ENCODE measurements at regions not wholly inside any gene's neighbourhood (a gene's known extent, or its start where the extent isn't known, plus 50 kb on each side); places are given as distances from the start of the nearest gene placed in this dataset.

DNA sequence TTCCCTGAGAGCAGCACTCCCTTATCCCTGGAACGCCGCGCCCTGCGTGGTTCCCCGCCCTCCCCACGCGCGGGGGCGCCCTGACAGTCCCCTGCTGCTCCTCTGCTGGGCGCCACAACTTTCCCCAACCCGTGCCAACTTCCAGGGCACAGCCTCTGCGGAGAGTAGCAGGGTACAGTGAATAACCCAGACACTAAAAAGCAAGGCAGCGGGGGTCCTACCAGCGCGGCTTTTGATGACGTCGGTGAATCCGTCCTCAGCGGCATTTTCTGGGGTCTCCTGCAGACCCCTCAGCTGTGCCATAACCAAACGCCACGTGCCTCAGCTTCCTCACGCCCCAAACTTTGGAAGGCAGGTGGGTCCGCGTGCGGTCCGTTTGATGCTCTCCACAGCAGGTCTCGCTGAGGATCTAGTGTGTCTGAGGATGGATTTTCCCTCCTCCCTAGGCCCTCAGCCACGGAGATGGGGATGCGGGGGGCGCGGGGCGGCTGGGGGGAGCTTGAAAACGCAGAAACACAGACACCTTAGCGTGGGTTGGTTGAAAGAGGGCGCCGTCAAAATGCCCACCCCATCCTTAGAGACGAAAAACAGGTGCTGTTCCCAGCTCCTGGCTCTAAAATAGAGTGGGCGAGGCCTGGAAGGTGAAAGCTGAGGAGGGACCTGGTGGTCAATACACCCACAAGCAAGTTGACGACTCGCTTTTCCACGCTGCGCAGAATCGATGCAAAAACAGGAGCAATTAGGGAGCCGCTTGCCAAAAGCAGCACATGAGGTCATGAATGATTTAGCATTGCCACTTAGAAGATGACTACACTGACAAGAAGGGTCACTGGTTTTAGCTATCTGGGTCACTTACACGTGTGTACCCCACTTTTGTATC is 405.6 kb downstream of the FAM47A start:
- no peak for FAIRE-seq
- SMC1A ChIA-PET (ENCODE audit: uncharacterized antibody, unreplicated experiment), result no interaction called here
- POLR2A ChIA-PET, result no interaction called here
- Histone ChIP-seq H3K9ac (ENCODE audit: control insufficient read depth, insufficient read depth, low read length) (no peak overlapping the region), H3K27me3 (replicated peaks in 1 of 2; ENCODE audit: control insufficient read depth in 2 of 2, insufficient read depth in 2 of 2, low read length in 1 of 2) (no peaks in the 10 kb centered on the region), H3K36me3 (ENCODE audit: control insufficient read depth in 2 of 2, insufficient read depth in 2 of 2, low read length in 1 of 2) (no peaks in the 10 kb centered on the region), H4K20me1 (ENCODE audit: control insufficient read depth, insufficient read depth) (no peaks in the 10 kb centered on the region), H3K4me3 (no peak overlapping the region), H3K4me2 (ENCODE audit: control insufficient read depth, insufficient read depth) (no peak overlapping the region), H2AFZ (ENCODE audit: control insufficient read depth, low read depth, low read length) (no peak overlapping the region), H3K4me1 (ENCODE audit: control insufficient read depth, insufficient read depth, low read length) (no peaks in the 10 kb centered on the region), H3K79me2 (ENCODE audit: control insufficient read depth, insufficient read depth, low read length) (no peaks in the 10 kb centered on the region), H3K27ac (ENCODE audit: control insufficient read depth, insufficient read depth) (no peak overlapping the region), H3K9me3 (replicated peaks; ENCODE audit: control insufficient read depth, insufficient read depth, low read length) (no peaks in the 10 kb centered on the region)
- TF ChIP-seq RAD21 (IDR thresholded peaks at IDR 0.05; ENCODE audit: insufficient read depth, low read depth, low read length) (no peak), PML (IDR thresholded peaks at IDR 0.05; ENCODE audit: low read length) (no peak), ZNF217 (IDR thresholded peaks at IDR 0.05) (no peak), NFIC (IDR thresholded peaks at IDR 0.05; ENCODE audit: low read depth, low read length) (no peak), EGR1 (IDR thresholded peaks at IDR 0.05; ENCODE audit: borderline replicate concordance in 1 of 2, low read depth in 2 of 2, low read length in 2 of 2) (no peak), WRNIP1 (IDR thresholded peaks at IDR 0.05; ENCODE audit: borderline replicate concordance, low read depth, low read length) (no peak), DPF2 (IDR thresholded peaks at IDR 0.05) (no peak), ZBED1 (IDR thresholded peaks at IDR 0.05; ENCODE audit: borderline replicate concordance) (no peak), STAT1 (conservative IDR thresholded peaks at IDR 0.05) (no peak), IKZF2 (IDR thresholded peaks at IDR 0.05) (no peak), BHLHE40 (IDR thresholded peaks at IDR 0.05; ENCODE audit: borderline replicate concordance in 1 of 2, low read depth in 2 of 2, low read length in 1 of 2) (no peak)
- TF ChIP-seq, protein P1, sequence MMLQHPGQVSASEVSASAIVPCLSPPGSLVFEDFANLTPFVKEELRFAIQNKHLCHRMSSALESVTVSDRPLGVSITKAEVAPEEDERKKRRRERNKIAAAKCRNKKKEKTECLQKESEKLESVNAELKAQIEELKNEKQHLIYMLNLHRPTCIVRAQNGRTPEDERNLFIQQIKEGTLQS (IDR thresholded peaks at IDR 0.05; ENCODE audit: borderline replicate concordance, extremely low read depth, low read depth, low read length), result no peak
- TF ChIP-seq, protein P2, sequence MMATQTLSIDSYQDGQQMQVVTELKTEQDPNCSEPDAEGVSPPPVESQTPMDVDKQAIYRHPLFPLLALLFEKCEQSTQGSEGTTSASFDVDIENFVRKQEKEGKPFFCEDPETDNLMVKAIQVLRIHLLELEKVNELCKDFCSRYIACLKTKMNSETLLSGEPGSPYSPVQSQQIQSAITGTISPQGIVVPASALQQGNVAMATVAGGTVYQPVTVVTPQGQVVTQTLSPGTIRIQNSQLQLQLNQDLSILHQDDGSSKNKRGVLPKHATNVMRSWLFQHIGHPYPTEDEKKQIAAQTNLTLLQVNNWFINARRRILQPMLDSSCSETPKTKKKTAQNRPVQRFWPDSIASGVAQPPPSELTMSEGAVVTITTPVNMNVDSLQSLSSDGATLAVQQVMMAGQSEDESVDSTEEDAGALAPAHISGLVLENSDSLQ (IDR thresholded peaks at IDR 0.05), result no peak
- TF ChIP-seq, protein P3, sequence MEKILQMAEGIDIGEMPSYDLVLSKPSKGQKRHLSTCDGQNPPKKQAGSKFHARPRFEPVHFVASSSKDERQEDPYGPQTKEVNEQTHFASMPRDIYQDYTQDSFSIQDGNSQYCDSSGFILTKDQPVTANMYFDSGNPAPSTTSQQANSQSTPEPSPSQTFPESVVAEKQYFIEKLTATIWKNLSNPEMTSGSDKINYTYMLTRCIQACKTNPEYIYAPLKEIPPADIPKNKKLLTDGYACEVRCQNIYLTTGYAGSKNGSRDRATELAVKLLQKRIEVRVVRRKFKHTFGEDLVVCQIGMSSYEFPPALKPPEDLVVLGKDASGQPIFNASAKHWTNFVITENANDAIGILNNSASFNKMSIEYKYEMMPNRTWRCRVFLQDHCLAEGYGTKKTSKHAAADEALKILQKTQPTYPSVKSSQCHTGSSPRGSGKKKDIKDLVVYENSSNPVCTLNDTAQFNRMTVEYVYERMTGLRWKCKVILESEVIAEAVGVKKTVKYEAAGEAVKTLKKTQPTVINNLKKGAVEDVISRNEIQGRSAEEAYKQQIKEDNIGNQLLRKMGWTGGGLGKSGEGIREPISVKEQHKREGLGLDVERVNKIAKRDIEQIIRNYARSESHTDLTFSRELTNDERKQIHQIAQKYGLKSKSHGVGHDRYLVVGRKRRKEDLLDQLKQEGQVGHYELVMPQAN (conservative IDR thresholded peaks at IDR 0.05), result no peak
- TF ChIP-seq, protein P4, sequence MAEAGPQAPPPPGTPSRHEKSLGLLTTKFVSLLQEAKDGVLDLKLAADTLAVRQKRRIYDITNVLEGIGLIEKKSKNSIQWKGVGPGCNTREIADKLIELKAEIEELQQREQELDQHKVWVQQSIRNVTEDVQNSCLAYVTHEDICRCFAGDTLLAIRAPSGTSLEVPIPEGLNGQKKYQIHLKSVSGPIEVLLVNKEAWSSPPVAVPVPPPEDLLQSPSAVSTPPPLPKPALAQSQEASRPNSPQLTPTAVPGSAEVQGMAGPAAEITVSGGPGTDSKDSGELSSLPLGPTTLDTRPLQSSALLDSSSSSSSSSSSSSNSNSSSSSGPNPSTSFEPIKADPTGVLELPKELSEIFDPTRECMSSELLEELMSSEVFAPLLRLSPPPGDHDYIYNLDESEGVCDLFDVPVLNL (IDR thresholded peaks at IDR 0.05; ENCODE audit: low read depth, low read length), result no peak
- TF ChIP-seq, protein P5, sequence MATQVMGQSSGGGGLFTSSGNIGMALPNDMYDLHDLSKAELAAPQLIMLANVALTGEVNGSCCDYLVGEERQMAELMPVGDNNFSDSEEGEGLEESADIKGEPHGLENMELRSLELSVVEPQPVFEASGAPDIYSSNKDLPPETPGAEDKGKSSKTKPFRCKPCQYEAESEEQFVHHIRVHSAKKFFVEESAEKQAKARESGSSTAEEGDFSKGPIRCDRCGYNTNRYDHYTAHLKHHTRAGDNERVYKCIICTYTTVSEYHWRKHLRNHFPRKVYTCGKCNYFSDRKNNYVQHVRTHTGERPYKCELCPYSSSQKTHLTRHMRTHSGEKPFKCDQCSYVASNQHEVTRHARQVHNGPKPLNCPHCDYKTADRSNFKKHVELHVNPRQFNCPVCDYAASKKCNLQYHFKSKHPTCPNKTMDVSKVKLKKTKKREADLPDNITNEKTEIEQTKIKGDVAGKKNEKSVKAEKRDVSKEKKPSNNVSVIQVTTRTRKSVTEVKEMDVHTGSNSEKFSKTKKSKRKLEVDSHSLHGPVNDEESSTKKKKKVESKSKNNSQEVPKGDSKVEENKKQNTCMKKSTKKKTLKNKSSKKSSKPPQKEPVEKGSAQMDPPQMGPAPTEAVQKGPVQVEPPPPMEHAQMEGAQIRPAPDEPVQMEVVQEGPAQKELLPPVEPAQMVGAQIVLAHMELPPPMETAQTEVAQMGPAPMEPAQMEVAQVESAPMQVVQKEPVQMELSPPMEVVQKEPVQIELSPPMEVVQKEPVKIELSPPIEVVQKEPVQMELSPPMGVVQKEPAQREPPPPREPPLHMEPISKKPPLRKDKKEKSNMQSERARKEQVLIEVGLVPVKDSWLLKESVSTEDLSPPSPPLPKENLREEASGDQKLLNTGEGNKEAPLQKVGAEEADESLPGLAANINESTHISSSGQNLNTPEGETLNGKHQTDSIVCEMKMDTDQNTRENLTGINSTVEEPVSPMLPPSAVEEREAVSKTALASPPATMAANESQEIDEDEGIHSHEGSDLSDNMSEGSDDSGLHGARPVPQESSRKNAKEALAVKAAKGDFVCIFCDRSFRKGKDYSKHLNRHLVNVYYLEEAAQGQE (IDR thresholded peaks at IDR 0.05; ENCODE audit: low read depth, low read length), result no peak
- in situ Hi-C loops (cut with MboI) (no loop called here), intact Hi-C loops (cut with micrococcal nuclease; ENCODE audit: unreplicated experiment) (no loop called here)
- no peak for ATAC-seq
- 57% methylated on average over 27 of the region's 45 CpGs for WGBS (ENCODE audit: insufficient coverage, insufficient replicate concordance, low lambda C conversion rate, missing lambda C conversion rate)
- CTCF ChIA-PET, result no interaction called here
- no TSS peak for BruUV-seq (replicated peaks)
- RAD21 ChIA-PET (ENCODE audit: unreplicated experiment), result no interaction called here
- DNase-seq (ENCODE audit: low read depth, low spot score), result no peak
